SK-N-SH (cell line): ENCODE measurements at regions not wholly inside any gene's neighbourhood (a gene's known extent, or its start where the extent isn't known, plus 50 kb on each side); places are given as distances from the start of the nearest gene placed in this dataset.

Source experiments
- CTCF ChIA-PET: fragments of 300-600, 350-600 bp; formaldehyde crosslinking; extraction: SDS; loops from one replicate; lab custom pipeline; 2021; lab: Yijun Ruan, JAX
- POLR2A ChIA-PET: fragments of 350-600 bp; sonication (Branson Sonifier 250); formaldehyde crosslinking; extraction: SDS; loops from one replicate; lab custom pipeline; 2020; ENCODE audit warnings: antibody characterized with exemption, inconsistent platforms; lab: Yijun Ruan, JAX
- DNase-seq: peaks from one replicate; pipeline ENCODE4 v3.0.0; 2012
- H2AFZ ChIP-seq: fragments of 200-600 bp; sonication (generic); 2 replicates; pipeline ENCODE4 v1.8.1; 2016; ENCODE audit warnings: antibody characterized with exemption, mild to moderate bottlenecking, low read depth
- H3F3A ChIP-seq: fragments of 200-600 bp; sonication (generic); replicated peaks from 2 replicates; pipeline ENCODE3; 2016; ENCODE audit warnings: antibody characterized with exemption, mild to moderate bottlenecking; ENCODE audit not compliant: insufficient read depth
- H3K27ac ChIP-seq, 2 experiments: fragments of 200-500 bp in 1 of 2; fragments of 200-600 bp in 1 of 2; sonication (Bioruptor generic) in 1 of 2; sonication (generic), shearing (Covaris generic) in 1 of 2; 2 replicates each; pipeline versions ENCODE4 v1.5.1 to v1.6.1; 2014 to 2016; ENCODE audit warnings: low read depth in 2 of 2, inconsistent platforms in 1 of 2, low read length in 1 of 2, mild to moderate bottlenecking in 1 of 2, mixed read lengths in 1 of 2
- H3K27me3 ChIP-seq: fragments of 200-600 bp; sonication (generic), shearing (Covaris generic); 2 replicates; pipeline ENCODE4 v1.6.1; 2016; ENCODE audit warnings: mixed run types; ENCODE audit not compliant: insufficient read depth
- H3K36me3 ChIP-seq, 2 experiments: fragments of 200-500 bp in 1 of 2; fragments of 200-600 bp in 1 of 2; sonication (Bioruptor generic) in 1 of 2; sonication (generic) in 1 of 2; replicated peaks in 1 of 2; 2 replicates each; pipeline versions ENCODE3 to v1.5.1; 2014 to 2016; ENCODE audit warnings: low read length in 1 of 2, mild to moderate bottlenecking in 1 of 2; ENCODE audit not compliant: insufficient read depth in 2 of 2, control insufficient read depth in 1 of 2
- H3K4me1 ChIP-seq, 2 experiments: fragments of 200-500 bp in 1 of 2; fragments of 200-600 bp in 1 of 2; sonication (Bioruptor generic) in 1 of 2; sonication (generic), shearing (Covaris generic) in 1 of 2; 2 replicates each; pipeline versions ENCODE4 v1.5.1 to v1.6.1; 2014 to 2016; ENCODE audit warnings: low read depth in 1 of 2, low read length in 1 of 2, mixed run types in 1 of 2; ENCODE audit not compliant: insufficient read depth in 2 of 2, control insufficient read depth in 1 of 2
- H3K4me2 ChIP-seq: fragments of 200-600 bp; sonication (generic), shearing (Covaris generic); 2 replicates; pipeline ENCODE4 v1.6.1; 2017; ENCODE audit warnings: mixed run types
- H3K4me3 ChIP-seq, 2 experiments: fragments of 200-500 bp in 1 of 2; fragments of 200-600 bp in 1 of 2; sonication (Bioruptor generic) in 1 of 2; sonication (generic), shearing (Covaris generic) in 1 of 2; 2 replicates each; pipeline versions ENCODE4 v1.5.1 to v1.8.1; 2014 to 2016; ENCODE audit warnings: low read depth in 2 of 2, inconsistent platforms in 1 of 2, low read length in 1 of 2, mild to moderate bottlenecking in 1 of 2, mixed read lengths in 1 of 2, moderate library complexity in 1 of 2
- H3K79me2 ChIP-seq: fragments of 200-600 bp; sonication (generic); 2 replicates; pipeline ENCODE4 v1.8.1; 2017; ENCODE audit warnings: mild to moderate bottlenecking; ENCODE audit not compliant: insufficient read depth
- H3K9ac ChIP-seq: fragments of 200-600 bp; sonication (generic); 2 replicates; pipeline ENCODE4 v1.6.1; 2017; ENCODE audit warnings: mixed run types
- H3K9me2 ChIP-seq: fragments of 200-600 bp; sonication (generic); 2 replicates; pipeline ENCODE4 v1.6.1; 2017; ENCODE audit warnings: mixed run types
- H3K9me3 ChIP-seq: fragments of 200-600 bp; sonication (generic); 2 replicates; pipeline ENCODE4 v1.6.1; 2017; ENCODE audit warnings: mixed run types, mild to moderate bottlenecking, moderate library complexity
- H4K20me1 ChIP-seq: fragments of 200-600 bp; sonication (generic); 2 replicates; pipeline ENCODE4 v1.6.1; 2017; ENCODE audit warnings: mild to moderate bottlenecking, mixed run types; ENCODE audit not compliant: insufficient read depth
- FOSL2 ChIP-seq: IDR thresholded peaks from 2 replicates; pipeline ENCODE4 v1.4.0; 2012; ENCODE audit warnings: low read depth, mild to moderate bottlenecking, moderate library complexity, borderline replicate concordance
- GATA2 ChIP-seq: sonication (generic); formaldehyde crosslinking; IDR thresholded peaks from 2 replicates; pipeline ENCODE4 v1.5.0; 2020; ENCODE audit warnings: mild to moderate bottlenecking, missing genetic modification reagents
- MEF2A ChIP-seq: IDR thresholded peaks from 2 replicates; pipeline ENCODE4 v1.4.0; 2012; ENCODE audit warnings: low read depth, borderline replicate concordance
- MXI1 ChIP-seq: IDR thresholded peaks from 2 replicates; pipeline ENCODE4 v1.6.1; 2012; ENCODE audit warnings: mild to moderate bottlenecking, low read depth, low read length, improper control_type of control experiment
- PBX3 ChIP-seq: IDR thresholded peaks from 2 replicates; pipeline ENCODE4; 2012
- POLR2AphosphoS5 ChIP-seq: IDR thresholded peaks from 2 replicates; pipeline ENCODE4 v1.6.1; 2012; ENCODE audit warnings: low read depth, low read length
- RCOR1 ChIP-seq: fragments of 150-350 bp; IDR thresholded peaks from 2 replicates; pipeline ENCODE4 v1.6.1; 2017; ENCODE audit warnings: antibody characterized with exemption, low read length
- REST ChIP-seq: IDR thresholded peaks from 2 replicates; pipeline ENCODE4 v1.6.1; 2012; ENCODE audit warnings: mild to moderate bottlenecking, low read depth, low read length, moderate library complexity
- RXRA ChIP-seq: IDR thresholded peaks from 2 replicates; pipeline ENCODE4 v1.4.0; 2012; ENCODE audit warnings: low read depth, mild to moderate bottlenecking, borderline replicate concordance
- SIN3A ChIP-seq: IDR thresholded peaks from 2 replicates; pipeline ENCODE4 v1.6.1; 2012; ENCODE audit warnings: low read depth, mild to moderate bottlenecking, low read length, moderate library complexity, borderline replicate concordance
- SMC3 ChIP-seq: IDR thresholded peaks from 2 replicates; pipeline ENCODE4 v1.6.1; 2012; ENCODE audit warnings: low read depth, low read length, improper control_type of control experiment
- TAF1 ChIP-seq: IDR thresholded peaks from 2 replicates; pipeline ENCODE4 v1.6.1; 2012; ENCODE audit warnings: low read depth, mild to moderate bottlenecking, low read length, moderate library complexity, borderline replicate concordance
- USF2 ChIP-seq: fragments of 150-350 bp; IDR thresholded peaks from 2 replicates; pipeline ENCODE4 v1.6.1; 2017; ENCODE audit warnings: antibody characterized with exemption, low read length, low read depth, borderline replicate concordance
- WGBS: methylation state at CpG from one replicate; pipeline ENCODE4 v1.1.6; 2017; ENCODE audit warnings: low lambda C conversion rate; 5-methylcytosine and 5-hydroxymethylcytosine counted together

GRCh38 chr5:42875785-42876374 lies 64.2 kb upstream of the SELENOP start:
- H4K20me1 ChIP-seq = no peaks in the 10 kb centered on the region
- no peaks in the 10 kb centered on the region for H3K4me1 ChIP-seq
- no peaks in the 10 kb centered on the region for H3K79me2 ChIP-seq
- no peak overlapping the region for H3K9ac ChIP-seq
- no peak for DNase-seq
- no peaks in the 10 kb centered on the region for H3K36me3 ChIP-seq
- no peak overlapping the region for H3K4me3 ChIP-seq
- POLR2A ChIA-PET = no interaction called here
- 8% methylated on average over 1 of the region's 1 CpG for WGBS
- CTCF ChIA-PET = interaction anchor here (1.5 kb wide), 1 partner anchor 14 kb away, joined by 6 read pairs; no protein-coding TSS in a partner anchor
- no peaks in the 10 kb centered on the region for H3K9me2 ChIP-seq
- H3K27ac ChIP-seq = no peak overlapping the region
- no peak for TF ChIP-seq FOSL2
- no peak for TF ChIP-seq POLR2AphosphoS5
- TF ChIP-seq PBX3 = no peak
- TF ChIP-seq USF2 = no peak
- TF ChIP-seq RCOR1 = no peak
- TF ChIP-seq SMC3 = no peak
- no peak overlapping the region for H3K4me2 ChIP-seq
- no peaks in the 10 kb centered on the region for H3K9me3 ChIP-seq
- H2AFZ ChIP-seq = no peak overlapping the region
- H3K27me3 ChIP-seq = peaks cover 21% of the 10 kb centered on the region; the same call in 1 of the 2 replicates
- no peaks in the 10 kb centered on the region for H3F3A ChIP-seq

- no peaks in the 10 kb centered on the region for H3K36me3 ChIP-seq
- no peak overlapping the region for H3K4me2 ChIP-seq
- ChIA-PET POLR2A (no interaction called here), CTCF (interaction anchor here (1.5 kb wide), 1 partner anchor 14 kb away, joined by 6 read pairs; no protein-coding TSS in a partner anchor)
- no peaks in the 10 kb centered on the region for H3K9me3 ChIP-seq
- no peak overlapping the region for H3K27ac ChIP-seq
- H3K9ac ChIP-seq = no peak overlapping the region
- TF ChIP-seq FOSL2 = no peak
- no peak for TF ChIP-seq TAF1
- no peak for TF ChIP-seq GATA2 (CRISPR knock-in tag)
- no peak for TF ChIP-seq RCOR1
- no peak for TF ChIP-seq RXRA
- no peak for TF ChIP-seq REST
- TF ChIP-seq USF2 = no peak
- no peak for TF ChIP-seq MEF2A
- no peak for TF ChIP-seq SIN3A
- no peak for TF ChIP-seq MXI1
- H3K4me3 ChIP-seq = no peak overlapping the region
- no peak for DNase-seq
- H3K27me3 ChIP-seq = peaks cover 21% of the 10 kb centered on the region; the same call in 1 of the 2 replicates
- no peaks in the 10 kb centered on the region for H3K4me1 ChIP-seq
- H3K9me2 ChIP-seq = no peaks in the 10 kb centered on the region
- no peak overlapping the region for H2AFZ ChIP-seq
- H3K79me2 ChIP-seq = no peaks in the 10 kb centered on the region
- no peaks in the 10 kb centered on the region for H3F3A ChIP-seq
- no peaks in the 10 kb centered on the region for H4K20me1 ChIP-seq
These were observed 63.5 kb upstream of the SELENOP start for GRCh38 chr5:42875211-42875610.
